NCI-H1092 treated with DMSO at 0.1 percent for 48 hours (cell line): ENCODE measurements at regions not wholly inside any gene's neighbourhood (a gene's known extent, or its start where the extent isn't known, plus 50 kb on each side); places are given as distances from the start of the nearest gene placed in this dataset.

Experiments used
- DNase-seq: peaks from one replicate; lab custom pipeline; 2025; lab: John Stamatoyannopoulos, UW

DNA sequence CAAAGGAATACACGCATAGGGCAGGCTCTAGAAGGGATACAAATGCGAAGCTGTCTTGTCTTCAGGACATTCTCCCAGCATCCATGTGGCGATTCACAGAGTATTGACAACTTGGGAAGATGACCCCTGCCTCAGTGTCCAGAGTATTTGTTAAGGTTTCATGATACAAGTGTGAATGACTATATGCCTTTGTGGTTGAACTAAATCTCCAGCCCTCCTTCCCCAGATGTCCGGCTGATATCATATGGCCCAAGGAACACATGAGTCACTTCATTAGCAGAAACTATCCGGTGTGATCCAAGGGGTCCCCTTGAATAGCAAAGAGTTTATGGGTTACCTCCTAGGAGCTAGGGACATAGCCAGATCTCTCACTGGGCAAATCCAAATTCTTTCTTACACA, 151.0 kb downstream of the INSIG2 start:
- no peak for DNase-seq

DNA sequence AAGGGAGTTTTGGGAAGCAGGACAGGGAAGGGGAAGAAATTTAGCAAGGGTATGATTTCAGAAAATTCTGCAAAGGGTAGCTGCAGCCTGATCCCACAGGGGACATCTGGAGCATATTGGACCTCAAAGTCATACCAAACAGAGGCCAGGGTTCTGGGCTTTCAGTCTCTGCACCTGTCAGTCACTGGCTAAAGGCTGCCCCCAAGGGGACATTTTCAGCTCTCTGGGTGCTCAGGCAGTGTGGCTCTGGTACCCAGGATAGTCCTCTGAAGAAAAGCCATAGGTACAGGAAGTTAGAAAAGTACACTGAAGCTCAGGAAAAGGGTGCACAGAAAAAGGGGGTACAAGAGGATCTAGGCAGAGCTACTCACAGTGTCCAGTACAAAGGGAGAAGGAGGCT, 149.2 kb downstream of the INSIG2 start:
- no peak for DNase-seq

DNA sequence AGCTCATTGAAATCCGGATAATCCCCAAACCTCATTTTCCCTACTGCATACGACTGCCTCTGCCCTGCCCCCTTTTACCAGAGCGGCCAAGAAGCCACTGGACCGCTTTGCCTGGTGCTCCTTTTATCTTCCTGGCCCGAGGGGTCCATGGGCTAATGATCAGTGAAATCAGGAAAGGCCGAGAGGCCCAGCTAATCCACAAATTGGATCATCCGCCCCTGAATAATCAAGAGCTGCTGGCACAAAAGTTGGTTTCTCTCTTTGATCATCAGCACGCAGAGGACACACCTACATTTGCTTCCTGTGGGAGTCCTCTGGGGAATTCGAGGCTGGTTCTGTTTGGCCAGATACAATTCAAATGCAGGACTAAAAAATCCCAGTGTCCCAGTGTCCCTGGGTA, 144.5 kb downstream of the INSIG2 start:
- no peak for DNase-seq

DNA sequence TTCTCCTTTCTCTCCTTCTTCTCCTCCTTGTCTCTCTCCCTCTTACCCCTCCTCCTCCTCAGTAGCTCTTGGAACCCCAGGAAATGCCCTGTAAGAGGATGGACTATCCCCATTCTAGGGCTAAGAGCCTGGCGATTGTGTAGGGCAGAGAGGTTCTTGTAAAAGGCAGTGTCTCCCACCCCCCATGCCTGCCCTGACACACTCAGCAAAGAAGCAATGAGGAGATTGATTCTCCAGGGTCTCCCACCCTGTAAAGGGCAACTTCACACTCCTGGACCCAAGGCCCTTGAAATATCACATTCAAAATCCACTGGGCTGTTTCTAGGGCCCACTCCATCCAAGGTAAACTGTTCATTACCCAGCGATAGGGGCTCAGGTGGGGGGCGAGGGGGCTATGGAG, 144.1 kb downstream of the INSIG2 start:
- no peak for DNase-seq

DNA sequence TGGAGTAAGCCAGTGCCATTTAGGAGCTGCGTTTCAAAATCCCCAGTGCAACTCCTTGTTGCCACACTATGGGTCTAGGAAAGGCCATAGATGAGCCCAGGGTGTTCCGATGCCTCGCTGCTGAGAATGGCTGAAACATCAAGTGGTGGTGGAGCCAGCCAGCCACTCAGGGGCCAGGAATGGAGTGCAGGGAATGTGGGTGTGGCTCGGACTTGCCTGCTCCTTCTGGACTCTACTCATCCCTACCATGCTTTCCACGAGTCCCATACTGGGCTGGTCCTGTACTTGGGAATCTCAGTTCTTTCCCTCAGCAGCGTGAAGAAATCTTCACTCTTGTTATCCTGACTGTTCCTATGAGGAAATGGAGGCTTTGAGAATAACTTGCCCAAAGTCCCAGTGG, 143.5 kb downstream of the INSIG2 start:
- no peak for DNase-seq

DNA sequence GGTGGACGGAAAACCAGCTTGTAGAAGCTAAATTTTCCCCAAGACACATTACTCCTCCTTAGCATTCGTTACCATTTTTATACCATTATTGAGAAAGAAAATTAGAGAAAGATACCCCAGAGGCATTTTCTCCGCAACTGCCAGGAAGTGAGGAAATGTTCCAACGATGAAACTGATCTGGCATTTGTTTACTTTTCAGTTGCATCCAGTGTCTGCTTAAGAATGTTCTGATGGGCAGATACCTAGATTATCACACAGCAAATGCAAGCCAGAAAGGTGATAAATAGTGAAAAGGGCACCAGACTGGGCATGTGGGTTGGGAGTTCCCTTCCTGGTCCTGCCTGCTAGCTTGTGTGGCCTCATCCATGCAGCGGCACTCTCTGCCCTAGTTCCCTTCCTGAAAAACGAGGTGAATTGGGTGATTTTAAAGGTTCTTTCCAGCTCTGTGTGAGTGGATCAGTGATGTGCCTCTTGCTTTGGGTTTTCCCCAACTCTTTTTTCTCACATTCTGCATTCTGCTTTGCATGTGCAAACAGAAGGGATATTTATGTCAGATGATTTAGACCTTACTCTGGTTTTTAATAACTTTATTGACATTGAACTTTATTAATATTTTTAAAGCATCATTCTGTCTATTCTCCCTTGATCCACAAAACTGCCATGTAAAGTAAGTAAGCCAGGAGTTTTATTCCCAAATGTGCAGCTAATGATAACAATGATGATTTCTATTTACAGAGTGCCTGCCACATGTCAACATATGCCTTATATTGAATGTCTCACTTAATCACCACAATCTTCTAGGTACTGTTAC, 139.6 kb downstream of the INSIG2 start:
- DNase-seq: no peak

DNA sequence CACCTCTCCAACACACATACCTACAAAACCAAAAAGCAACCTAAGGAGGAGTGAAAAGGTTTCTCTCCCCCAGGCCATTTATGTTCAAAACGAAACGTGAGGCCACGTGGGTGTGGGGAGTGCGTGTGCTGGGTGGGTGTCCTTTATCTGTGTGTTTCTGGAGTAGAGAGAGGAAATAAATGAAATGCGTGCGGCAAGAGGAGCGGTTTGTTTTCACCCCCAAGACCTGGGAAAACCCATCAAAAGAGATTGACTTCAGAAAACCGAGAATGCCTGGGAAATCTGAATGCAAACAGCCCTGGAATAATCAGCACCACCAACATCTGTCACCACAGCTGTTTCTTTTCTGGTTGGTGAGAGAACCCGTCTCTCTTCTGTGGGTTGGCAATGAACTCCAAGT, 137.4 kb downstream of the INSIG2 start:
- no peak for DNase-seq

DNA sequence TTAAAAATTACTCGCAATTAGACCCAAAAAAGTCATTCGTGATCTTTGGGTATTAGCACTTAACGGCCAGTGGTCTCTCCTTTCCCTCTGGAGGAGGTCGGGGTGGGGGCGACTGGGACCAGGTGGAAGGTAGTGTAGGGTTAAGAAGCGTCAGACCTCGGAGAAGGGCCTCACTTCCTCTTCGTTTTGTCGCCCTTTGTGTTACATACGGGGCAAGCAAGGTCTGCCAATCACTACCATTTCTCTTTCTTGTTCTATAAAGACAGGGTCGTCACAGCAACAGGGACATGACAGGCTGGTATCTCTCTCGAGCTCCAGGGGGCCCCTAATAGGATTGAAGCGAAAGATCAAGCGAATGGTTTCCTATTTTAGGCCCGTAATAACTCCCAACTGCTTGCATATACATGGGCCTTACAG, 136.6 kb downstream of the INSIG2 start:
- DNase-seq: no peak

DNA sequence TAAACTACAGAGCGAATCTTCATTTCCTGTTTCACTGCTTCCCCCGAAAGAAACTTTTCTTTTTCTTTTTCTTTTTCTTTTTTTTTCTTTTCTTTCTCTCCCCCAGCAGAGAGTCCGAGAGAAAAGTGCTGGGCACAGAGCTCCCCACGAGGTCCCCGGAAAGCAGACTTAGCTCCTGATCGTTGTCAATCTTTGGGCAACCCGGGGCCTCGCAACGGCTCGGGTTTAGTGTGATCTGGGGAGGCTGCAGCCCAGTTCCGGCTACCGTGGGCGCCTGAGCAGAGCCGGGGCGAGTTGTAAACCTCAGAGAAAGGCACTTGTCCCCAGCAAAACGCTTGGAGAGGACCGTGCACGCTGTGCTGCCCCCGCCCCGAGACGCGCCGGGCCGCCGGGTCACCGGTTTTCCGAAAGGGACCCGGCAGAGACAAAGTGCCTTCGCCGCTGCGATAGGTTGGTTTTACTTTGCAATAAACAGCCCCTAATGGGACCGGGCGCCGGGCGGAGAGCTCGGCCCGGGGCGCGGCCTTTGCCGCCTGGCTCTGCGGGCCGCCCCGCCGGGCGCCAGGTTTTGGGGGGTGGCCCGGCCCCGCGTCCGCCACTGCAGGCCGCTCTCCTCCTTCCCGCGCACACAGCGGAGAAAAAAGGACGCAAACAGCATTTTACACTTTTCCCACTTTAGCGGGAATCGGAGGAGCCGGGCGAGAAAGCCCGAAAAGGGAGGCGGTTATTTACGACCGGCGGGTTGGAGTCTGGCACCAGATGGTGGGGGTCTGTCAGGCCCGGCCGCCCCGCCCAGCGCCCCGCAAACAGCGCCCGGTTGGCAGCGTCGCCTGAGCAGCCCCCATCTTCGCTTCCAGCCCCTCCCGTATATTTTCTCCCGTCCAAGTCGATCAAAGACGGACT, 136.0 kb downstream of the INSIG2 start:
- no peak for DNase-seq

DNA sequence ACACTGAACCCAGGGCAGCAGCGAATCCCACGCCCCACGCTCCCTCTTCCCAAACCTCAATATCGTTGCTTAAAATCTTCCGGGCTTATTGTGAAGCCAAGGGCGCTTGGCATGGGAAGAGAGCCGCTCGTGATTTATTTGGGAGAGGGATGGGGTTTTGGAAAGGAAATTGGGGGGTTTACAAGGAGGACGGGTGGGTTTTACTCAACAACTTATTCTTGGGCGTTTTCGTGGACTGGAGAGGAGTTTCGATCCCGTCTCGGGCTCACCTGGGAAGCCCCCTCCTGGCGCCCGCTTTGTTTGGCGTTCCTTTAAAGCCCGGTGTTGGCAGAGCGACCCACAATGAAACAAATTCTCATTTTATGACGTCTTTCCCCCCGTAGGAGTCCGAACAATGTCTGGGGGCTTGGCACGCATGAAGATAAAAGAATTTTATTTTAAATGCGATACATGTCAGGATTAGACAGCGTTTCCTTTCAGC, 135.3 kb downstream of the INSIG2 start:
- DNase-seq: no peak

DNA sequence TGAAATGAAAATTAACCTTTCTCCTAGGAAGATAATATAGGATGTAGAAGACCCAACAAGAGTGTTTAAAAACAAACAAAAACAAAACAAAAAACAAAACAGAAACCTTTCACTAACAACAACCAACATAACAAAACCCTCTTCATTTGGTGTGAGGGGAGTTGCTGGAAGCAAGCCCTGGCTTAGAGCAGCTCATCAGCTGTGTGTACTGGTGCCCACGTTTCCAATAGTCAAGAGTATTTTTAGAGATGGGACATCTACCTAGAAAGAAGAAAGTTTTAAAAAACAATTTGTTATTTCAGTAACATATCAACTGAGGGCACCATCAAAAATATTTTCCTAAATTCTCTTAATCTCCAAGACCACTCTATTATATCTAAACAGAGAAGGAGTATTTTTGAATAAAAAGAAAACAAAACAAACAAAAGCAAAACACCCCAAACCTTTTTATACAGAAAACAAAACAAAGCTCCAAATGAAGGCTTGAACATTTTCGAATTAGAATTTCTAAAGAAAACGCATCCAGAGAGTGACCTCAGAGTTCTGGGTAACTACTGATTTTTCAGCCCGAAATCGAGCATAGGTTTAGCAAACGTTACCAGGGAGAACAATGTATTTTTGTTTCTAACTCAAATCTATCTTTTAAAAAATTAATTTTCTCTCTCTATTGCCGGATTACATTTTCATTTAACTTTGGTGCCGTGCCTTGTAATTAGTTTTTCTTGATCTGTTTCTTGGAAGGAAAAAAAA, 134.6 kb downstream of the INSIG2 start:
- no peak for DNase-seq

DNA sequence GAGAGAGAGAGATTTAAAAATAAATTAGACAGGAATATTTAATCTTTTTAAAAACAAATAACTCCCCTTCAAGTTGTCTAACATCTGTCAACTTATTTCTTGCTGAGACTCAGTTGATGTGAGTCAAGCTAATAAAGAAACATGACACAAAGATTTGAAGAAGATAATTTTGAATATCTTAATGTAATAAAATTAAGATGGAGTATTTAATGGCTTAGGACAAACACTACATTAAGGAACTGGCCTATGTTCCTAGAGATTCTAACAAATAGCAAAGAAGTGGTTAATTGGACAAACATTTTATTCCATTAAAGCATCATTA, 134.0 kb downstream of the INSIG2 start:
- no peak for DNase-seq

DNA sequence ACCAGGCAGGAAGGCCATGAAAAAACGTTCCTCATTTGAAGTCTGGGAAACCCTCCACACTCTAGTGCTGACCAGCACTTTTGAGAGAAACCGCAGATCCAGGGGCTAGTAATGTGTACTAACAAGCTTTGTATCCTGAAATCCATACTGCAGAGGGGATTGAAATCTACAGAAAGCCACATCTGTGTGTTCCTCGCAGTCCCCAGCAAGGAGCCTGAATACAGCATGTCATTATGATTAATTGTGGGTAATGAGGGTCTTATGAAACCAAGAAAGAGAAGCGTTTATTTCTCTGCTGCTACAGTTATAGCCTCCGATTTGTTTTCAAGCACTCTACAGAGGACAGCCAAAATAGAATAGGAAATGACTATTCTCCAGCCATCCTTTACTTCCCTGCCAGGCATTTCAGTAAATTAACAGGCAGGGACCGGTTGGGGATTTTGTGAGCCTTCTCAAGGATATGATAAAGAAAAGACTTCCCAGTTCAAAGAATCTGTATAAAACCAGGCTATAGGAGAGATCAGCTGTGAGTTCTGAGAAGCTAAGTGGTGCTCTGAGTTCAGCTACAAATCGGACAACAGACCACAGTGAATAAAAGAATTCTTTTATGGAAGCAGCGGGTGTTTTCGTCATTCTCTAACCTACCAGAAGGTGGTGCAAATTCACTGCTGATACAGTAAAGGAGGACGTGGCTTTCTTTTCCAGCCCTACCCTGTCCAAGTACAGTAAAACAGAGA, 133.4 kb downstream of the INSIG2 start:
- DNase-seq: peak; percentile 49

DNA sequence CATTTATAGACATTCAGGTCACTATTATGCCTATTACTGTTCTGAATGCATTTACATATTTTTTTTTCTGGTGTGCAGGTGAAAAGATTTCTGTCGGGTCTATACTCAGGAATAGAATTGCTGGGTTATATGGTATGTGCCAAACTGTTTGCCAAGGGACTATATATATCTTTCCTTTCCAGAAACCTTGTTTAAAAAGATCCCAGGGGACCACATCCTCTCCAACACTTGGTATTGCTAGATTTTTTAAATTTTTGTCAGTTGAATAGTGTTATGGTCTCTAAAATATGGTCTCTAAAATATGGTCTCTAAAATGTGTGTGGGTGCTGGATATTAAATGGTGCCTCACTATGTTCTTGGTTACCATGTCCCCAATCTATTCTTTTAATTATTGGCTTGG, 131.3 kb downstream of the INSIG2 start:
- DNase-seq: no peak

DNA sequence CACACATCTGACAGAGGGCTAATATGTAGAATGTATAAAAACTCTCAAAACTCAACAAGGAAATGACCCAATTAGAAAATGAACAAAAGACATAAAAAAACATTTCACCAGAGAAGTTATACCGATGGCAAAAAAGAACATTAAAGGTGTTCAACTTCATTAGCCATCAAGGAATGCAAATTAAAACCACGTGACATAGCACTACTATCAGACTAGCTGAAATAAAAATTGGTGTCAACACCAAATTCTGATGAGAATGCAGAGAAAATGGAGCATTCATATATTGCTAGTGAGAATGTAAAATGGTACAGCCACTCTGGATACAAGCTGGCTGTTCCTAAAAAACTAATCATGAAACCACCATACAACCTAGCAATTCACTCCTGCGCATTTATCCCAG, 128.0 kb downstream of the INSIG2 start:
- DNase-seq: no peak

DNA sequence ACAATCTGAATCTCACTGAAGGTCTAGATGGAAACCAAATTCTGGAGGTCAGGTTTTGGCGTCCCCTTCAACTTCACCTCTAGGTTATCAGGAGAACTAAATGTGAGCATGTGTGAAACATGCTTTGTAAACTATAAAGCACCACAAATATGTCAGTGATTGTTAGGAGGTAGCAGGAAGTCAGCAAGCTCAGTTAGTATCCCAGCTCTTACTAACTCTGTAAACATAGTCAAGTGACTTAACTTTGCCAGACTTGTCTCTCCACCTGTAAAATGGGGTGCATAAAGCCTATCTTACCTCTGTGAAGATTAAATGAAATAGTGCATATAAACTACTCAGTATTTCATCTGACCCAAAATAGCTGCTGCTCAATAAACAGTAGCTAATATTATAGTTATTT, 121.5 kb downstream of the INSIG2 start:
- no peak for DNase-seq

DNA sequence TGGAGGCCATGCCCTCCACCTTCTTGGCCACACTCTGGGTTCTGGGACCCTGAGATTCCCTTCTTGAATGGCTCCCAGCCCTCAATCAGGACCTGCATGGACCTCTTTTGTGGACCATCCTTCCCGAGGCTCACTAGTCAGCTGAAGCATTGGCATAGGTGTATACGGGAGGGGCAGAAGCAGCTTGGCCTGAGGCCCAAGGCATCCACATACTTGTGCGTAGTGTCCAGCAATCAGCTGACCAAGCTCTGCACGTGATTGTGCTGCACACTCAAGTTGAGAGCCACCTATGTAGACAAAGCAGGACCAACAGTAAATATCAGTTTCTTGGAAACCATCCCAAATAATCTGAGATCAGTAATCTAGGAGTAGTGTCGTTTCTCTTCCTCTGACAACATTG, 119.6 kb downstream of the INSIG2 start:
- no peak for DNase-seq

DNA sequence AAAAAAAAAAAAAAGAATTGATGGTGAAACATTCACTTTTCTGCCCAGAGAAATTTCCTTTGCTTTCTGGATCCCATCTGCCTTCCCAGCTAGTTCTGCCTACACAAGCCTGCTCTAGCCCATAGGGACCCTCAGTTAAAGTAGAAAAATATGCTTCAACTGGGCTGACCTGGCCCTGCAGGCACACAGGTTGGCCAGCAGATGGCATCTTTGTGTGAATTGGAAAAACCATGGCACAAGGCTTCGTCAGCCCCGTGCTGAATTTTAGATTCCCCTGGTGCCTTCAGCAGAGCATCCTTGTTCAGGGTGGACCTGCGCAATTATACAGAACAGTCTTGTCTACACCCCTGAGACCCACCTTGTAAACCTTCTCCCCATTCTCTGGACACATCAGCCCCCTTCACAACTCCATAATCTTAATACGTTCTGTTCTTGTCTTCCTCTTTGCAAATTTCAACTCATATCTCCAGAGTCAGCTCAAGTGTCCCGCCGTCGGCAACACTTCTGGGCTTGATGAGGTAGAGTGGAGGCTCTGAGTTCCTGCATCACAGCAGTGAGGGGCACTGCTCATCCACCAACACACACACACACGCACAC, 114.5 kb downstream of the INSIG2 start:
- peak; percentile 10 for DNase-seq

DNA sequence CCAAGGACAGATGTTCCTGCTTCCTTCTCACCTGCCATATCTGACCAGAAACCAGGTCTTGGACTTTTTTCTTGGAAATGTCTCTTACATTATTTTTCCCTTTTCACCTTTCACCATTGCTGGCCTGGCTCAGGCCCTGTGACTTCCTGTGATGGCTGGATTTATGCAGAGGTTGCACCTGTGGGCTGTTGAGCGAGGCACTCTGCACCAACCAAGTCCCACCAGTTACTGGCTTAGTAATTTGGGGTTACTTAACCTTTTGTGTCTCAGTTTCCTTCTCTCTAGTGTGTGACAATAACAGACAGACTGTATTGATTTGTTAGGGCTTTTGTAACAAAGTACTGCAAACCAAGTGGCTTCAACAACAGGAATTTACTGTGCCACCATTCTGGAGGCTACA, 110.0 kb downstream of the INSIG2 start:
- no peak for DNase-seq

DNA sequence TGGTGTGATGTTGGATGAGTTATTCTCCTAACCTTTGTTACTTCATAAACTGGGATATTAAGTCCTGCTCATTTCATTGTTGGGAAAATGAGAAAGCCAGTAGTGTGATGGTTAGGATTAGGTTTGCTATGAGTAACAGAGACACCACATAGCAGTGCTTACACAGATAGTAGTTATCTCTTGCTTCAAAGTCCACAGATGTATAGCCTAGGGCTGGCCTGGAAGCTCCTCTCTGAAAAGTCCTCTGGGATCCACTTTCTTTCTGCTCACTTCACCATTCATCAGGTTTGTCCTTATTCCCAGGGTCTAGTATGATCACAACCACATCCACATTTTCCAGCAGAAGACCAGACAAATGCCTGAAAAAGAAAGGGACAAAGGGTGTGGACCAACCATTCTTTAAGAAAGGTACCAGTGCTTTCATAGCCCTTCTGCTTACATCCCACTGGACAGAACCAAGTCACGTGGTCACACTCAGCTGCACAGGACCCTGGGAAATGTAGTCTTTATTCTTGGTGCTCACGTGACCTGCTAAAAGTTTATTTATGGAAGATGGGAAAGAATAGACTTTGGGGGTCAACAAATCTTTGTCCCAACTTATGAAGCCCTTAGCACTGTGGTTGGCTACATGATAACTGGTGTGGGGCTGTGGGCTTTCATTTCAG, 108.9 kb downstream of the INSIG2 start:
- DNase-seq: no peak

DNA sequence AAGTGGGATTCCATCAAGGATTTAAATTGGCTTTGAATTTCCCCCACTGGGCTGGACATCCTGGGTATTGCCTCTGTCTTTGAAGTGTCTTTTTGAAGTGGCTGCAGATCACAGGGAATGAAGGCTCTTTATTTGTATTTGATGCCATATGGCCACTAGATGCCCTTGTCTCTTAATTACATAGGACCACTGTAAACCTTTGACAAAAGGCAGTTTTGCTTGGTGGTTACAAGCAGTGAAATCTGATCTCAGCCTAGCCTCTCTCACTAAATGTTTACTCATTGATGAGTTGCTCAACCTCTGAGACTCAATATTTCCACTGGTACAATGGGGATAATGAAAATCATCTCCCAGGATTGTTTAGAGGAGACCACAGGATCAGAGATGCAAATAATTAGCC, 102.2 kb downstream of the INSIG2 start:
- DNase-seq: peak; percentile 75
